IMR-90 (cell line): ENCODE measurements at regions not wholly inside any gene's neighbourhood (a gene's known extent, or its start where the extent isn't known, plus 50 kb on each side); places are given as distances from the start of the nearest gene placed in this dataset.

Source experiments
- CTCF ChIP-seq: conservative IDR thresholded peaks from 2 replicates; pipeline ENCODE4 v1.5.1; 2012; ENCODE audit warnings: mild to moderate bottlenecking, low read depth, low read length, improper control_type of control experiment
- FOS ChIP-seq: fragments of 150-350 bp; IDR thresholded peaks from 2 replicates; pipeline ENCODE4 v1.6.1; 2016; ENCODE audit warnings: low read depth, low read length
- MAZ ChIP-seq: IDR thresholded peaks from 2 replicates; pipeline ENCODE4 v1.6.1; 2012; ENCODE audit warnings: low read depth, mild to moderate bottlenecking, low read length, improper control_type of control experiment, moderate library complexity, borderline replicate concordance
- NFE2L2 ChIP-seq: fragments of 150-350 bp; IDR thresholded peaks from 2 replicates; pipeline ENCODE4 v1.6.1; 2016; ENCODE audit warnings: low read depth, mild to moderate bottlenecking, low read length
- POLR2A ChIP-seq: IDR thresholded peaks from 2 replicates; pipeline ENCODE4 v1.6.1; 2012; ENCODE audit warnings: mild to moderate bottlenecking, low read depth, low read length
- RAD21 ChIP-seq: IDR thresholded peaks from 2 replicates; pipeline ENCODE4 v1.6.1; 2012; ENCODE audit warnings: low read length, improper control_type of control experiment
- RCOR1 ChIP-seq: IDR thresholded peaks from 2 replicates; pipeline ENCODE4 v1.6.1; 2012; ENCODE audit warnings: mild to moderate bottlenecking, low read length, improper control_type of control experiment; ENCODE audit not compliant: insufficient replicate concordance
- USF2 ChIP-seq: fragments of 150-350 bp; IDR thresholded peaks from 2 replicates; pipeline ENCODE4 v1.6.1; 2017; ENCODE audit warnings: mild to moderate bottlenecking, antibody characterized with exemption, low read length, low read depth

GRCh38 chr2:83747141-83747540 lies 711.9 kb downstream of the SUCLG1 start:
- TF ChIP-seq CTCF, result no peak
- TF ChIP-seq USF2, result no peak
- no peak for TF ChIP-seq POLR2A
- TF ChIP-seq MAZ, result no peak
- TF ChIP-seq RCOR1, result no peak
- TF ChIP-seq FOS, result no peak
- TF ChIP-seq NFE2L2, result no peak
- no peak for TF ChIP-seq RAD21
